ENCODE measurements at regions not wholly inside any gene's neighbourhood (a gene's known extent, or its start where the extent isn't known, plus 50 kb on each side); places are given as distances from the start of the nearest gene placed in this dataset.

GRCh38 chr3:158908187-158908734 lies 106.4 kb downstream of the MFSD1 start:
- no peaks in the 10 kb centered on the region for H3K36me3 Mint-ChIP-seq (ENCODE audit: insufficient read depth, unreplicated experiment)
- Histone ChIP-seq H3K27me3 (replicated peaks; ENCODE audit: control insufficient read depth, insufficient read depth, low read length) (no peaks in the 10 kb centered on the region; the same call in none of the 2 replicates), H3K9me3 (no peaks in the 10 kb centered on the region), H3K4me3 (ENCODE audit: low read depth, low read length) (no peak overlapping the region), H3K4me1 (no peaks in the 10 kb centered on the region), H3K36me3 (ENCODE audit: control insufficient read depth, insufficient read depth, low read length) (no peaks in the 10 kb centered on the region)
- H3K9me3 Mint-ChIP-seq (ENCODE audit: unreplicated experiment), result no peaks in the 10 kb centered on the region
- no TSS peak for BruUV-seq (replicated peaks)
- no peak for TF ChIP-seq CTCF (IDR thresholded peaks at IDR 0.05; ENCODE audit: insufficient read depth in 1 of 2, low read depth in 1 of 2, low read length in 1 of 2, severe bottlenecking in 1 of 2, unreplicated experiment in 1 of 2)
- ChIA-PET POLR2A (no interaction called here), CTCF (no interaction called here)
- H3K27ac Mint-ChIP-seq (ENCODE audit: unreplicated experiment), result no peak overlapping the region
- no peak for DNase-seq
- H3K4me1 Mint-ChIP-seq (ENCODE audit: low read depth, unreplicated experiment), result no peaks in the 10 kb centered on the region
- no peak overlapping the region for H3K4me3 Mint-ChIP-seq (ENCODE audit: unreplicated experiment)
- intact Hi-C loops (cut with micrococcal nuclease; ENCODE audit: unreplicated experiment), result no loop called here
- H3K27me3 Mint-ChIP-seq (ENCODE audit: insufficient read depth, unreplicated experiment), result peaks cover 11% of the 10 kb centered on the region

GRCh38 chr3:158909870-158910269 lies 108.0 kb downstream of the MFSD1 start:
- Mint-ChIP-seq H3K4me3 (ENCODE audit: unreplicated experiment) (no peak overlapping the region), H3K27ac (ENCODE audit: unreplicated experiment) (no peak overlapping the region), H3K9me3 (ENCODE audit: unreplicated experiment) (no peaks in the 10 kb centered on the region), H3K27me3 (ENCODE audit: insufficient read depth, unreplicated experiment) (peaks cover 12% of the 10 kb centered on the region), H3K36me3 (ENCODE audit: insufficient read depth, unreplicated experiment) (no peaks in the 10 kb centered on the region), H3K4me1 (ENCODE audit: low read depth, unreplicated experiment) (no peaks in the 10 kb centered on the region)
- no peaks in the 10 kb centered on the region for H3K9me3 ChIP-seq
- no peak for TF ChIP-seq CTCF (IDR thresholded peaks at IDR 0.05; ENCODE audit: insufficient read depth in 1 of 2, low read depth in 1 of 2, low read length in 1 of 2, severe bottlenecking in 1 of 2, unreplicated experiment in 1 of 2)
- ChIA-PET POLR2A (no interaction called here), CTCF (no interaction called here)
- DNase-seq, result no peak
- intact Hi-C loops (cut with micrococcal nuclease; ENCODE audit: unreplicated experiment), result no loop called here
- no peak overlapping the region for H3K4me3 ChIP-seq (ENCODE audit: low read depth, low read length)
- no peaks in the 10 kb centered on the region for H3K4me1 ChIP-seq
- no peaks in the 10 kb centered on the region for H3K36me3 ChIP-seq (ENCODE audit: control insufficient read depth, insufficient read depth, low read length)
- H3K27me3 ChIP-seq (replicated peaks; ENCODE audit: control insufficient read depth, insufficient read depth, low read length), result no peaks in the 10 kb centered on the region; the same call in none of the 2 replicates
- BruUV-seq (replicated peaks), result no TSS peak

GRCh38 chr3:158911586-158911985 lies 109.7 kb downstream of the MFSD1 start:
- Histone ChIP-seq H3K27me3 (replicated peaks; ENCODE audit: control insufficient read depth, insufficient read depth, low read length) (no peaks in the 10 kb centered on the region; the same call in 1 of the 2 replicates), H3K36me3 (ENCODE audit: control insufficient read depth, insufficient read depth, low read length) (no peaks in the 10 kb centered on the region), H3K9me3 (no peaks in the 10 kb centered on the region), H3K4me3 (ENCODE audit: low read depth, low read length) (no peak overlapping the region), H3K4me1 (no peaks in the 10 kb centered on the region)
- no TSS peak for BruUV-seq (replicated peaks)
- ChIA-PET POLR2A (no interaction called here), CTCF (no interaction called here)
- Mint-ChIP-seq H3K9me3 (ENCODE audit: unreplicated experiment) (no peaks in the 10 kb centered on the region), H3K27me3 (ENCODE audit: insufficient read depth, unreplicated experiment) (peaks cover 15% of the 10 kb centered on the region), H3K4me1 (ENCODE audit: low read depth, unreplicated experiment) (no peaks in the 10 kb centered on the region), H3K27ac (ENCODE audit: unreplicated experiment) (no peak overlapping the region), H3K4me3 (ENCODE audit: unreplicated experiment) (no peak overlapping the region), H3K36me3 (ENCODE audit: insufficient read depth, unreplicated experiment) (no peaks in the 10 kb centered on the region)
- no peak for DNase-seq
- no peak for TF ChIP-seq CTCF (IDR thresholded peaks at IDR 0.05; ENCODE audit: insufficient read depth in 1 of 2, low read depth in 1 of 2, low read length in 1 of 2, severe bottlenecking in 1 of 2, unreplicated experiment in 1 of 2)
- intact Hi-C loops (cut with micrococcal nuclease; ENCODE audit: unreplicated experiment), result no loop called here
